BLaER1 treated with 17β-estradiol and CSF1 and Interleukin-3, amounts not matched to agents 10 nM and 100 nM (cell line): ENCODE measurements at regions not wholly inside any gene's neighbourhood (a gene's known extent, or its start where the extent isn't known, plus 50 kb on each side); places are given as distances from the start of the nearest gene placed in this dataset.

ENCODE experiments used
- H3K27ac ChIP-seq, 11 experiments: shearing (Covaris generic); formaldehyde crosslinking; 2 replicates each; pipeline ENCODE4 v1.8.1; 2022
- H3K27me3 ChIP-seq, 11 experiments: shearing (Covaris generic); formaldehyde crosslinking; 2 replicates each; pipeline ENCODE4 v1.8.1; 2022
- H3K36me3 ChIP-seq, 11 experiments: shearing (Covaris generic); formaldehyde crosslinking; 2 replicates each; pipeline ENCODE4 v1.8.1; 2022
- H3K4me1 ChIP-seq, 10 experiments: shearing (Covaris generic); formaldehyde crosslinking; 2 replicates each; pipeline ENCODE4 v1.8.1; 2022
- H3K4me2 ChIP-seq, 11 experiments: shearing (Covaris generic); formaldehyde crosslinking; 2 replicates each; pipeline ENCODE4 v1.8.1; 2022
- H3K4me3 ChIP-seq, 10 experiments: shearing (Covaris generic); formaldehyde crosslinking; 2 replicates each; pipeline ENCODE4 v1.8.1; 2022
- H3K9ac ChIP-seq, 11 experiments: shearing (Covaris generic); formaldehyde crosslinking; 2 replicates each; pipeline ENCODE4 v1.8.1; 2022
- H3K9me3 ChIP-seq, 11 experiments: shearing (Covaris generic); formaldehyde crosslinking; replicated peaks in 1 of 11; 2 replicates each; pipeline ENCODE4 v1.8.1; 2022
- H4K20me1 ChIP-seq, 11 experiments: shearing (Covaris generic); formaldehyde crosslinking; 2 replicates each; pipeline ENCODE4 v1.8.1; 2022
- Cebpa-rat ChIP-seq, 11 experiments: shearing (Covaris generic); IDR thresholded peaks; 2 replicates each; pipeline ENCODE4 v1.8.1; 2022

DNA sequence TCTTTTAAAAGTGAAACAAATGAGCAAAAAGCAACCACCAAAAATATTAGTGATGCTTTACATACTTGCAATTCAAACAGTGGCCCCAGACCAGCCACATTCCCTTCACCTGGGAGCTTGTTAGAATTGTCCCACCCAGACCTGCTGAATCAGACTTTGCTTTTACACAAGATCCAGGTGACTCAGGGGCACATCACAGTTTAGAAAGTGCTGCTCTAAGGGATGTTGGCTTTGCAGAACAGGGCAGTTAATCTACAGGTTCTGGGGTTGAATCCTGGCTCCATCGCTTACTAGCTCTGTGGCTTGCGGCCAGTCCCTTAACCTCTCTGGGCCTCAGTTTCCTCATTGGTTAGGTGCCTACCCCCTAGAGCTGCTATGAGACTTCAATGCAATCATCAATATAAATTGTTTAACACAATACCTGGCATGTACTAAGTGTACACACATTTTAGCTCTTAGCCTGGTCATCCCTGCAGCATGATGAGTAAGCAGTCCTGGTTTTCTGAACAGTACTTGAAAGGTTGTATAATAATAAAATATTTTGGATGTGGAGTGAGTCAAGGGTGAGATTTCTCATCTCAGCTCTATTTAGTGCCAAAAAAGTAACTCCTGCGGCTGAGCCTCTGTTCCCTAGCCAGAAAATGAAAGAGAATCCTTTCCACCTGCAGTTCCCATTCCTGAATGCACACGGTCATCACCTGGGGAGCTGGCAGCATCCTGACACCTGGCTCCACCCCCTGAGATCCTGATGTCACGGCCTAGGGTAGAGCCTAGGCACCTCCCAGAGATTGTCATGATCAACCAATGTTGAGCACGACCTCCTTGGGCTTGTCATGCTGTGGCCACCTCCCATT is 162.7 kb downstream of the ANKRD60 start:
- Histone ChIP-seq H3K27me3 (no peaks in the 10 kb centered on the region), H3K27ac (no peak overlapping the region), H3K4me2 (no peak overlapping the region), H3K9me3 (peaks cover 4 to 21% (median 11%) of the 10 kb centered on the region in 11 experiments; a peak in 14 of 22 replicates), H3K4me3 (no peak overlapping the region), H3K4me1 (no peaks in the 10 kb centered on the region), H3K36me3 (no peaks in the 10 kb centered on the region), H3K9ac (no peak overlapping the region), H4K20me1 (no peaks in the 10 kb centered on the region)
- no peak for TF ChIP-seq Cebpa-rat (IDR thresholded peaks at IDR 0.05)

DNA sequence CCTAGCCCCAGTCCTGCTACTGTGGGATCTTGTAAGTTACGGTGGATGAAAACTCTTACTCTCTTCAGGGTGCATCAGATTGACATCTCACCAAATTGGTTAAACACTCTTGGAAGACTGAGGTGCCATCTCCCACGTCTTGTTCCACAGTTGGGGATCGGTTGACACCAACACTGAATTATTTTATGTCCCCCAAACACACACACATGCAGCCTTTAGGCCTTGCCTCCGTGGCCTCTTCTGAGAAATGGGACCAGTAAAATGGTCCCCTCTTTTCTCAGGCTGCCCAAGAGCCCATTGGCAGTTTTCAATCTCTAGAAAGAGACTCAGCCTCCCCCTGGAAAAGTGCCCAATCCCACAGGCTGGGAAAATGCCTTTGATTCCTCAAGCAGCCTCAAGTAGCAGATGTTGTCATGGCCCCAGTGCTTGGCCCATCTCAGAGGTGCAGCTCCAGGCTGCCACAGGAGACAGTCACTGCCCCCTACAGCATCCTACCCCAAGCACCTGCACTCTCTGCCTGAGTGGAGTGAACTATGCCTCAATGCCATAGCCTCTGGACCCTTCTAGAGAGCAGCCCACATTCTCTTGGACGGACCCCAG is 163.9 kb downstream of the ANKRD60 start:
- TF ChIP-seq Cebpa-rat (IDR thresholded peaks at IDR 0.05) = no peak
- no peaks in the 10 kb centered on the region for H3K36me3 ChIP-seq
- H3K9ac ChIP-seq = no peak overlapping the region
- H3K27ac ChIP-seq = no peak overlapping the region
- no peak overlapping the region for H3K4me3 ChIP-seq
- H3K4me2 ChIP-seq = no peak overlapping the region
- no peaks in the 10 kb centered on the region for H3K4me1 ChIP-seq
- no peaks in the 10 kb centered on the region for H3K27me3 ChIP-seq
- no peaks in the 10 kb centered on the region for H4K20me1 ChIP-seq
- H3K9me3 ChIP-seq = peaks cover 4 to 21% (median 11%) of the 10 kb centered on the region in 11 experiments; a peak in 14 of 22 replicates

DNA sequence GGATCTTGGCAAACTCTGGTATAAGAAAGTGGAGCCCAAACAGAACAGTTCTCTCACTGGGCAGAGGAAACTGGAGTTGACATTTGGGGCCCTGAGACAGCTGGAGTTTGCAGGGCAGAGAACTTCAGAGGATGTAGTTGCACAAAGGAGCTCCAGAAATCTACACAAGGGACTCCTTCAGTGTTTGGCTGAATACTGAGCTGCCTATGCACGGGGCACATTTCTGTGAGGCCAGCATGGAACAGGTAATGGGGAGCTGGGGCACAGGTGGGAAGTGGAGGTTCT is 169.3 kb downstream of the ANKRD60 start:
- Histone ChIP-seq H3K9me3 (peaks cover 4 to 19% (median 11%) of the 10 kb centered on the region in 11 experiments; a peak in 14 of 22 replicates), H3K27me3 (no peaks in the 10 kb centered on the region), H3K9ac (no peak overlapping the region), H4K20me1 (no peaks in the 10 kb centered on the region; a peak in 1 of 22 replicates), H3K4me3 (no peak overlapping the region), H3K27ac (no peak overlapping the region), H3K4me1 (no peaks in the 10 kb centered on the region), H3K4me2 (no peak overlapping the region), H3K36me3 (no peaks in the 10 kb centered on the region)
- no peak for TF ChIP-seq Cebpa-rat (IDR thresholded peaks at IDR 0.05)

DNA sequence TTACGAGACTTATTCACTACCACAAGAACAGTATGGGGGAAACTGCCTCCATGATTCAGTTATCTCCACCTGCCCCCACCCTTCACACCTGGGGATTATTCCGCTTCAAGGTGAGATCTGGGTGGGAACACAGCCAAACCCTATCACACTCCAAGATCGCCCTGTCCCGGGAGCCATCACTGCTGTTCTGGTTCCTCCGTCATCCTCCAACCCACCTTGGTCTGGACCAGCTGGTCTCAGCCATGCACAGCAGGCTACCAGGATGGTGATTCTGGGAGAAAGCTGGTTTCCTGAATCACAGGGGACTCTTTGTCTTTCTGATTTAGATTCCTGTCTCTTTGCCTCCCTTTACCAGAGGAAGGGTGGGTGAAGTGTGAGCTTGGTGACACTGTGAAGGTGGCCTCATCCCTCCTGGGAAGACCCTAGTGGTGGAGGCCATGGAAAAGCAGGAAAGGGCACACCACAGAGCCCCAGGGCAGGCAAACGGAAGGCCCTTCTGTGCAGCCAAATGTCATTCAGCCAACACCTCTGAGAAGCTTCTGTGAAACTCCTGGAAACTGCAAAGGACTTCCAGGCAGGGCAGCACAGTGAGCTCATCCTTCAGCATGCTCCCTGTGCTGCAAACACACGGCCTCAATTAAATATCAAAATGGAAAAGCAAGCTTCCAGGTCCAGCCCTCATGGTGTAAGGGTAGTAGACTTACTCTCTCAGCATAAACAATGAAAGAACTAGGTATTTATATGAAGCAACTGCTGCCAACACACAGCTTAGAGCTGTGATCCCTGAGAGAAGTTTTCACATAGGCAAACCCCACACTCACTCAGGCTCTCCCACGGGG is 169.8 kb downstream of the ANKRD60 start:
- TF ChIP-seq Cebpa-rat (IDR thresholded peaks at IDR 0.05) = no peak
- no peak overlapping the region for H3K4me3 ChIP-seq
- H3K9ac ChIP-seq = no peak overlapping the region
- peaks cover 4 to 17% (median 11%) of the 10 kb centered on the region in 11 experiments; a peak in 14 of 22 replicates for H3K9me3 ChIP-seq
- no peak overlapping the region for H3K4me2 ChIP-seq
- no peaks in the 10 kb centered on the region for H3K36me3 ChIP-seq
- no peaks in the 10 kb centered on the region for H3K27me3 ChIP-seq
- no peaks in the 10 kb centered on the region for H3K4me1 ChIP-seq
- no peaks in the 10 kb centered on the region; a peak in 1 of 22 replicates for H4K20me1 ChIP-seq
- no peak overlapping the region for H3K27ac ChIP-seq

DNA sequence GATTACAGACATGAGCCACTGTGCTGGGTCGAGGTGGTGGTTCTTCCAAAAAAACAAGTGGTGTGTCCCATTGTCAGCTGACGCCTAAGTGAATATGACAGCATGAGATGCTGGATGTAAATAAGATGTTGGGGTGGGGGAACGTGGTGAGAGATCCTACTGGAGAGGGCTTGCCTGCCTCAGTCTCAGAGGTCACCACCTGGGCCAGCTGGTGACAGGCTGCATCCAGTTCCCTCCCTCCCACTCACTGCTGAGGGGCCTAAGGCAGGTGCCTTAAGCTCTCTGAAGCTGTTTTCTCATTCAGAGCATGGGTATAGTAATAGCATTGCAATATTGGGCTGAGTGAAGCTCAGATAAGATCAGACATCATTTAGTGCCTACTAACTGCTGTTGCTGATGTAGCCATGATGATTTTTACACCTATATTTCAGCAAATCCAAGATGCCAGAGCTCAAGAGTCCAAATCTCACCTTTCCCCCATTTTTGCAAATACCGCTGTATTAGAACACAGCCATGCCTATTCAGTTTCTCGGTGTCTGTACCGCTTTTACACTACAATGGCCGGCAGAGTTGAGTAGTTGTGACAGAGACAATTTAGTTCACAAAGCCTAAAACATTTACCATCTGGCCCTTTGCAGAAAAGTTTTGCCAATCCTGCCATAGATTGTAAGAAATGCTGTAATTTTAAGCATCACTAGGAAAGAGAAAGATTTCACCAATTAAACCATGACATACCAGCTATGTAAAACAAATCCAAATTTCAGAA is 171.3 kb downstream of the ANKRD60 start:
- Histone ChIP-seq H3K4me1 (no peaks in the 10 kb centered on the region), H4K20me1 (no peaks in the 10 kb centered on the region; a peak in 1 of 22 replicates), H3K36me3 (no peaks in the 10 kb centered on the region), H3K4me2 (no peak overlapping the region), H3K9me3 (peaks cover 0 to 10% (median 4%) of the 10 kb centered on the region in 11 experiments; a peak in 9 of 22 replicates), H3K4me3 (no peak overlapping the region), H3K27me3 (no peaks in the 10 kb centered on the region), H3K27ac (no peak overlapping the region), H3K9ac (no peak overlapping the region)
- TF ChIP-seq Cebpa-rat (IDR thresholded peaks at IDR 0.05) = no peak

DNA sequence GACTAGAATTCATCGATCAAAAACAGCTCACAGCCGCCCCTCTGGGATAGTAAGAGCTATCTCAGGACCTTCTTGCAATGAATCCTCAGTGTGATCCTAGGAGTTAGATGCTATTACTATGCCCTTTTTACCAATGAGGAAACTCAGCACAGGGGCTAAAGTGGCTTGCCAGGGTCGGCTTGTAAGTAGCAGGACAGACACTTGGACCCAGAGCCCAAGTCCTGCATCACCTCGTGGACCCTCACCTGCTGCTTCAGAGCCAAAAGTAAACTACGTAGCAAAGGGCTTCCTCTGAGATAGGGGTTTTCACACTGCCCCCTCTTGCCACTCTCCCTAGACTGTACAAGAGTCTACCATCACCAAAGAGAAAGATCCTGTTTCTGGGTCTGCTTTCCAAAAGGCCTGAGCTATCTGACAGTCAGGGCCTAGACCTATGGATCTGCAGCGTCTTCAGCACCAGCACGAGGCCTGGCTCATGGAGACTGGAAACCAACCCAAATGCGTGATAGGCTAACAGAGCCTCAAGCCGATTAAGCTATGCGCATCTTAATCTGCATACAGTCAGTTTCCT is 172.3 kb downstream of the ANKRD60 start:
- no peak overlapping the region for H3K4me2 ChIP-seq
- H3K36me3 ChIP-seq = no peaks in the 10 kb centered on the region
- H3K27ac ChIP-seq = no peak overlapping the region
- no peak for TF ChIP-seq Cebpa-rat (IDR thresholded peaks at IDR 0.05)
- H3K9ac ChIP-seq = no peak overlapping the region
- H3K27me3 ChIP-seq = no peaks in the 10 kb centered on the region
- no peaks in the 10 kb centered on the region; a peak in 1 of 22 replicates for H4K20me1 ChIP-seq
- no peak overlapping the region for H3K4me3 ChIP-seq
- H3K4me1 ChIP-seq = no peaks in the 10 kb centered on the region
- H3K9me3 ChIP-seq = peaks cover 9 to 18% (median 11%) of the 10 kb centered on the region in 11 experiments

DNA sequence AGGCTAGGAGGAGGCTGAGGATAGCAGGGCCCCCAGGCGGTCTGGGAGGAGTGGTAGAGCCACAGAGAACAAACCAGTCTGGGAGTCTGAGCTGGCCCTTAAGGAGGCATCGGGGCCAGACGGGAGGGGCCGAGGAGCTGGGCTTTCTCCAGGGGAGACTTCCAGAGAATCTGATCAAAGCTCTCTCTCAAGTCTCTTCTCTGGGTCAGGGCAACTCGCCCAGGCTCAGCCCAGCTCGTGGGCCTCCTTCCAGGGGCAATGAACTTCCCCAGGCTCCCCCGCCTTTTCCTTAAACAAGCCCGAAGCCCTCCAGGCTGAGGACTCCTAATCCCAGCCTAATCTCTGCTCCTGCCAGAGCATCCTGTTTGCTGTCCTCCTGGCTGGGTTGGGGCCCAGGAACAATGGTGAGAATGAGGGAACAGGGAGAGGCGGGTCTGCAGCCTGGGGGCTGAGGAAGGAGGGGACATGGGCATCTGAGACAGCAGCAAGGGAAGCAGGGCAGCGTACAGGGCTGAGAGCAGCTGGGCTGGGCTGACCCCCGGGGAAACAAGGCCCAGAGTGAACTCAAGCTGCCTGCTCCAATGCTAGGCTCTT is 173.6 kb downstream of the ANKRD60 start:
- Histone ChIP-seq H3K27me3 (no peaks in the 10 kb centered on the region), H3K4me2 (no peak overlapping the region), H3K27ac (no peak overlapping the region), H3K4me1 (no peaks in the 10 kb centered on the region), H3K9me3 (peaks cover 12 to 22% (median 12%) of the 10 kb centered on the region in 11 experiments), H3K4me3 (no peak overlapping the region), H3K36me3 (no peaks in the 10 kb centered on the region), H4K20me1 (no peaks in the 10 kb centered on the region; a peak in 1 of 22 replicates), H3K9ac (no peak overlapping the region)
- no peak for TF ChIP-seq Cebpa-rat (IDR thresholded peaks at IDR 0.05)

DNA sequence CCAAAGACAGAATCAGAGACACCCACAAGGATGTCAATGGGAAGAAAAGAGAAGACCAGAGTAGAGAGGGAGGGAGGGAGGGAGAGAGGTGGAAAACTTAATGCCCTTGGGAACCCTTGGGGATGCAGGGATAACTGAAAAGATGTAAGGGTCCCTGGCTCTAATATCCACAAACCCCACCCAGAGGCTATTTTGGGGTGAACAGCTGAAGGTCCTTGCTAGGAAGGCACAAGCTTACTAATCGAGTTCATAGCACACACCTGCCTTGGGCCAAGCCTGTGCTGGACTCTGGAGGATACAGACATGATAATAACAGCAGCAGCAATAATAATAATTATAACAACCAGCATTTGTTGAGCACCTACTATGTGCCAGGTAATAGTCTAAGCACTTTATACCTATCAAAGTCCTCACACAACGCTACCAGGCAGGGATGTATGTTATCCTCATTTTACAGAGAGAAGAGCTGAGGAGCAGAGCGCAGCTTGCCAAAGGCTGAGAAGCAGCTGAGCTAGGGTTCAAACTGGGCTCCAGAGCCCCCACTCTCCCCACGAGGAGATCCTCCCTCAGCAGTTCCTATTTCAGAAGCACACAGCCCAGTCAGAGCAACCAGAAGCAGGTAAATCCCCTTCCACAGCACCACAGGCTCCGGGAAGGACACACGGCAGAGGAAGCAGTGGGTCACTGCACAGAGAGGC is 174.2 kb downstream of the ANKRD60 start:
- Histone ChIP-seq H3K4me3 (no peak overlapping the region), H3K9me3 (peaks cover 12 to 24% (median 12%) of the 10 kb centered on the region in 11 experiments), H3K27ac (no peak overlapping the region), H4K20me1 (no peaks in the 10 kb centered on the region; a peak in 1 of 22 replicates), H3K9ac (no peak overlapping the region), H3K4me1 (no peaks in the 10 kb centered on the region), H3K36me3 (no peaks in the 10 kb centered on the region), H3K27me3 (no peaks in the 10 kb centered on the region), H3K4me2 (no peak overlapping the region)
- TF ChIP-seq Cebpa-rat (IDR thresholded peaks at IDR 0.05) = no peak
